Small intestine (tissue), 7 donors: ENCODE measurements at regions not wholly inside any gene's neighbourhood (a gene's known extent, or its start where the extent isn't known, plus 50 kb on each side); places are given as distances from the start of the nearest gene placed in this dataset.

ENCODE experiments used
- DNase-seq, 2 donors: peaks; one replicate each; pipeline versions ENCODE4 v3.0.0 to v3.0.0-alpha.2; 2013
- FAIRE-seq: peaks from 2 replicates; lab custom pipeline; 2012; peaks lifted over from hg19 to GRCh38; lab: Jason Lieb, UNC
- H3K27ac ChIP-seq, 3 donors: one replicate each; pipeline ENCODE4 v1.5.1; 2013; ENCODE audit warnings: low read length in 2 of 3, mild to moderate bottlenecking in 2 of 3, control low read depth in 1 of 3, inconsistent platforms in 1 of 3, low read depth in 1 of 3, moderate library complexity in 1 of 3
- H3K27me3 ChIP-seq, 3 donors: one replicate each; pipeline ENCODE4 v1.6.1; 2013; ENCODE audit warnings: low read length in 3 of 3, inconsistent platforms in 1 of 3; ENCODE audit not compliant: control insufficient read depth in 3 of 3, insufficient read depth in 3 of 3
- H3K36me3 ChIP-seq, 3 donors: one replicate each; pipeline ENCODE4 v1.6.1; 2013; ENCODE audit warnings: low read length in 3 of 3, inconsistent platforms in 1 of 3, low read depth in 1 of 3, mild to moderate bottlenecking in 1 of 3, moderate library complexity in 1 of 3; ENCODE audit not compliant: control insufficient read depth in 3 of 3, insufficient read depth in 2 of 3
- H3K4me1 ChIP-seq, 3 donors: one replicate each; pipeline ENCODE4 v1.6.1; 2013; ENCODE audit warnings: low read length in 2 of 3, inconsistent platforms in 1 of 3, low read depth in 1 of 3, mild to moderate bottlenecking in 1 of 3, moderate library complexity in 1 of 3; ENCODE audit not compliant: control insufficient read depth in 3 of 3, insufficient read depth in 2 of 3
- H3K4me3 ChIP-seq, 3 donors: one replicate each; pipeline ENCODE4 v1.5.1; 2013; ENCODE audit warnings: low read length in 3 of 3, control low read depth in 1 of 3, inconsistent platforms in 1 of 3, low read depth in 1 of 3, mild to moderate bottlenecking in 1 of 3, moderate library complexity in 1 of 3
- H3K9me3 ChIP-seq, 2 donors: one replicate each; pipeline ENCODE4 v1.6.1; 2013; ENCODE audit warnings: low read depth in 1 of 2, low read length in 1 of 2; ENCODE audit not compliant: control insufficient read depth in 2 of 2, insufficient read depth in 1 of 2
- WGBS, 3 donors: extraction: QIAGEN DNeasy Blood & Tissue Kit; methylation state at CpG; one replicate each; pipeline ENCODE4 v1.1.7; 2013; 5-methylcytosine and 5-hydroxymethylcytosine counted together
- donor health status: healthy with polysubstance abuse.
- donor health status: control.
- donor health status: control.
- donor health status: Bipolar disorder and iron deficiency.
- donor health status: healthy.

DNA sequence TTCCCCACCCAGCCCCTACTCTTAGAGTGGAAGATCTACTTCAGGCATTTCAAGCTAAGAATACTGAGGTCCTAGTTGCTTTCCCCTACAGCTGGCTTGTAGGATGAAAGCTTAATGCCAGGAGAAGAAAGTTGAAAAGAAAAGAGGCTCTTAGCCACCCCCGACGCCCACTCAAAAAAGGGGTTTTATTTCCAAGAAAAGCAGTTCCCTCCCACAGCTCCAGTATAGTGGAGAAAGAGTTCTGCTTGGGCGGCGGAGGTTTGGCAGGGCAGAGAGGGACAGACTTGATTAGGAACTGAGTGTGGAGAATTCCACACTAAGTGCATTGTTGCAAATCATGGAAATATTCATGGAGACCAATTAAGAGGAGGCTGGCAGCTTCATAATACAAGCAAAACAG lies 470.9 kb downstream of the ETS1 start:
- no peaks in the 10 kb centered on the region for H3K27me3 ChIP-seq
- H3K4me1 ChIP-seq: no peaks in the 10 kb centered on the region
- H3K27ac ChIP-seq: no peak overlapping the region
- WGBS, 3 donors: 65 to 88% (median 88%) methylated on average over 4 of the region's 4 CpGs
- DNase-seq (no peak), FAIRE-seq (no peak)
- no peak overlapping the region for H3K4me3 ChIP-seq
- H3K36me3 ChIP-seq: no peaks in the 10 kb centered on the region
- H3K9me3 ChIP-seq: no peaks in the 10 kb centered on the region

DNA sequence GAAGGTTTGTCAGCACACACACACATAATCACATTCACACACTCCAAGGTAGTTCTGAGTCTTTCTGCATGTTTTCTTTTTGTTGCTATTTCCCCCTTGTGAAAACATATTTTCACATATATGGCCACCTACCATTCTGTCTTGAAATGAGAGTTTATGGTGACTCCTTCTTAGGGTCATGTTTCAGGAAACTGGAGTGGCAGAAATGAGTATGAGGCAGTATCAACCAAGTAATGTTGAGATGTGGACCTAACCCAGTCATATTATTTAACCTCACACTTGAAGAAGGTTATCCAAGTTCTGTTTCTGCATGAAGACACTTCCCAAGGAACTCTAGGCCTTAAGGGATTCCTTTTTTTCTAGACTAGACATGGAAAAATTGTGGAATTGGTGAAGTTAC lies 481.4 kb downstream of the ETS1 start:
- H3K9me3 ChIP-seq: no peaks in the 10 kb centered on the region
- H3K4me3 ChIP-seq: no peak overlapping the region
- no peaks in the 10 kb centered on the region for H3K4me1 ChIP-seq
- no peak for FAIRE-seq
- H3K27me3 ChIP-seq: no peaks in the 10 kb centered on the region
- no peak overlapping the region for H3K27ac ChIP-seq
- no peak for DNase-seq
- no peaks in the 10 kb centered on the region for H3K36me3 ChIP-seq

DNA sequence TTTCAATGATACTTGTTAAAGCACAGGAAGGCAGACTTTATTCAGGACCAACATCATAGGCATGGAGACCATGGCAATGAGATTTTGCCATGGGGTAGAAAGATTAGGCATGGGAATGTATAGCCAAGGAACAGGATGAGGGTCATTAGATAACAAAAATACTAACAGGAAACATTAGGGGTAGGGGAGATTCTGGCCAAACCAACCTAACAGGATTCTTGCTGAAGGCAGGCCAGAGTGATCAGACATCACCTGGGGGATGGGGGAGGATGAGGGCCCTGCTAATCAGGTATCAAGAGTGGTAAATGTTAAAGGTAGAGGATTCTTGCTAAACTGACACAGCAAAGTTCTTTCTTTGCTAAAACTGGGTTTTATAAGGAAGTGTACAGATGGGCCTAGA lies 481.8 kb downstream of the ETS1 start:
- FAIRE-seq: no peak
- no peak overlapping the region for H3K27ac ChIP-seq
- no peak for DNase-seq
- no peaks in the 10 kb centered on the region for H3K27me3 ChIP-seq
- H3K9me3 ChIP-seq: no peaks in the 10 kb centered on the region
- no peaks in the 10 kb centered on the region for H3K36me3 ChIP-seq
- H3K4me3 ChIP-seq: no peak overlapping the region
- H3K4me1 ChIP-seq: no peaks in the 10 kb centered on the region

DNA sequence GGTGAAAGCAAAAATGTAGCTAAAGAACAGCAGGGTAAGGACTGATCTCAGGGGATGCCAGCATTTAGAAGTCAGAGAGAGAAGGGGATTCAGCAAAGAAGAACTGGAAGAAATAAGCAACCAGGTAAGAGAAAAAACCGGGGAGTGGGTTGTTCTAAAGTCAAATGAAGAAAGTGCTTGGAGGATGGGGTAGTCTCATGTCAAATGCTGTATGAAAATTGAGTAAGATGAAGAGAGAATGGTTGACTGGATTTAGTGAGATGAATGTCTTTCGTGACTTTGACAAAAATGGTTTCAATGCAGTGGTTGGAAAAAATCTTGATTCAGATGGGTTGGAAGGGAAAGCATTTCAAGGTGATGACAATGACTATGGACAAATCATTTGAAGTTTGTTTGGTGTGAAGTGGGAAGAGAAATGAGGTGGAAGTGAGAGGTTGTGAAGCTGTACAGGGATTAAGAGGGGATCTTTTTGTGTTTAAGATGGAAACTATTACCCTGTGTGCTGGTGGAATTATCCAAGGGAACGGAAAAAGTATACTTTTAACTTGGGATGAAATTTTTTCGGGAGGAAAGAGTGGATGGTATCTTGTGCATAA lies 484.0 kb downstream of the ETS1 start:
- Histone ChIP-seq H3K27me3 (no peaks in the 10 kb centered on the region), H3K4me1 (no peaks in the 10 kb centered on the region), H3K27ac (no peak overlapping the region), H3K9me3 (no peaks in the 10 kb centered on the region), H3K36me3 (no peaks in the 10 kb centered on the region), H3K4me3 (no peak overlapping the region)
- 71 to 84% (median 72%) methylated on average over 4 of the region's 4 CpGs for WGBS, 3 donors
- DNase-seq: no peak
- no peak for FAIRE-seq

DNA sequence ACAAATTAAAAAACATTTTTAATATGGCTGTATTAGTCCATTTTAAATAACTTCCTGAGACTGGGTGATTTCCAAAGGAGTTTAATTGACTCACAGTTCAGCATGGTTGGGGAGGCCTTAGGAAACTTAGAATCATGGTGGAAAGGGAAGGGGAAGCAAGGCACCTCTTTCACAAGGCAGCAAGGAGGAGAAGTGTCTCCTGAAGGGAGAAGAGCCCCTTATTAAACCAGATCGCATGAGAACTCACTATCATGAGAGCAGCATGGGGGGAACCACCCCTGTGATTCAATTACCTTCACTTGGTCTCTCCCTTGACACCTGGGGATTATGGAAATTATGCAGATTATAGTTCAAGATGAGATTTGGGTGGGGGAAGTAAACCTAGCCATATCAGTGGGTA lies 488.6 kb downstream of the ETS1 start:
- H3K9me3 ChIP-seq: no peaks in the 10 kb centered on the region
- FAIRE-seq: no peak
- WGBS, 3 donors: 22 to 63% (median 62%) methylated on average over 1 of the region's 1 CpG
- no peaks in the 10 kb centered on the region for H3K4me1 ChIP-seq
- no peaks in the 10 kb centered on the region for H3K36me3 ChIP-seq
- H3K27me3 ChIP-seq: no peaks in the 10 kb centered on the region
- no peak for DNase-seq
- no peak overlapping the region for H3K4me3 ChIP-seq
- no peak overlapping the region for H3K27ac ChIP-seq

DNA sequence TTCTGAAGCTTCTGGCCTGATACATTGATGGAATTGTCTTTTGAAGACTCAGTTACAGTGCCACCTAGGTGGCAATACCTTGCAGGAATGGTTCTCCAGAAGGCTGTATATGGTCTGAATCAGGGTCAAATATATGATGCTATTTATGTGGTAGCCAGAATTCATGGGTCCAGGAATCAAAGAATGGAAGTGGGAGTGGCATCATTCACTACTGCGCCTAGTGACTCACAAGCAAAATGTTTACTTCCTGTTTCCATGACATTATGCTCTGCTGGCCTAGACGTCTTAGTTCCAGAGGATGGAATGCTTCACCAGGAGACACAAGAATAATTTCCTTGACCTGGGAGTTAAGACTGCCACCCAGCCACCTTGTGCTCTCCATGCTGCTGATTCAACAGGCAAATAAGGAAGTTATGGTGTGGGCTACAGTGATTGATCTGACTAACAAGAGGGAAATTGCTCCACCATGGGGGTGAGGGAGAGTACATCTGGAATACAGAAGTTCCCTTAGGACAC lies 491.8 kb downstream of the ETS1 start:
- DNase-seq: no peak
- H3K27me3 ChIP-seq: no peaks in the 10 kb centered on the region
- no peak overlapping the region for H3K27ac ChIP-seq
- no peaks in the 10 kb centered on the region for H3K9me3 ChIP-seq
- H3K4me1 ChIP-seq: no peaks in the 10 kb centered on the region
- no peak overlapping the region for H3K4me3 ChIP-seq
- no peaks in the 10 kb centered on the region for H3K36me3 ChIP-seq
- no peak for FAIRE-seq
- 48 to 53% (median 51%) methylated on average over 2 of the region's 2 CpGs for WGBS, 3 donors

DNA sequence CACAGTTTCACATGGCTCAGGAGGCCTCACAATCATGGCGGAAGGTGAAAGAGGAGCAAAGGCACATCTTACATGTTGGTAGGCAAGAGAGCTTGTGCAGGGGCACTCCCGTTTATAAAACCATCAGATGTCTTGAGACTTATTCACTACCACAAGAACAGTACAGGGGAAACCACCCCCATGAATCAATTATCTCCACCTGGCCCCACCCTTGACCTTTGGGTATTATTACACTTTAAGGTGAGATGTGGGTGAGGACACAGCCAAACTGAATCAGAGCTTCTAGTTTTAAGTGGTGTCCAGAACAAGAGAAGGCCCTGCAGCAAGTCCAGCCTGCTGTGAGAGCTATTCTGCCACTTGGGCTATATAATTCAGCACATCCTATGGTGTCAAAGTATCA lies 493.7 kb downstream of the ETS1 start:
- no peak for FAIRE-seq
- Histone ChIP-seq H3K27me3 (no peaks in the 10 kb centered on the region), H3K4me1 (no peaks in the 10 kb centered on the region), H3K9me3 (peaks cover 1 to 4% of the 10 kb centered on the region in 2 donors), H3K4me3 (no peak overlapping the region), H3K36me3 (no peaks in the 10 kb centered on the region), H3K27ac (no peak overlapping the region)
- 80 to 85% (median 84%) methylated on average over 2 of the region's 2 CpGs for WGBS, 3 donors
- DNase-seq: no peak

DNA sequence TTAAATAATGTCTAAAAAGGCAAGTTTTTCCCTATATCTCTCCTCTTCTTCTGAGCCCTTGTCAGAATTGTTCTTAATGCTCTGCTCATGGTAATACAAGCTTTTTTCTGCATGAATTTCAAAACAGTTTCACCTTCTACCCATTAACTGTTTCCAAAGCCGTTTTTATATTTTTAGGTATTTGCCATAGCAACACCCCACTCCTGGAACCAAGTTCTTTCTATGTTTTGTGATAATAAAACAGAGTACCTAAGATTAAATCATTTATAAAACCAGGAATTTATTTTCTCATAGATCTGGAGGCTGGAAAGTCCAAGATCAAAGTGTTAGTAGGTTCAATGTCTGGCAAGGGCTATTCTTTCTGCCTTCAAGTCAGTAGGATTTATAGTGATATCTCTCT lies 497.4 kb downstream of the ETS1 start:
- Histone ChIP-seq H3K36me3 (no peaks in the 10 kb centered on the region), H3K4me3 (no peak overlapping the region), H3K27me3 (no peaks in the 10 kb centered on the region), H3K4me1 (no peaks in the 10 kb centered on the region), H3K9me3 (peaks cover 1 to 4% of the 10 kb centered on the region in 2 donors), H3K27ac (no peak overlapping the region)
- WGBS, 3 donors: 62 to 94% (median 79%) methylated on average over 1 of the region's 1 CpG
- DNase-seq (no peak), FAIRE-seq (no peak)

DNA sequence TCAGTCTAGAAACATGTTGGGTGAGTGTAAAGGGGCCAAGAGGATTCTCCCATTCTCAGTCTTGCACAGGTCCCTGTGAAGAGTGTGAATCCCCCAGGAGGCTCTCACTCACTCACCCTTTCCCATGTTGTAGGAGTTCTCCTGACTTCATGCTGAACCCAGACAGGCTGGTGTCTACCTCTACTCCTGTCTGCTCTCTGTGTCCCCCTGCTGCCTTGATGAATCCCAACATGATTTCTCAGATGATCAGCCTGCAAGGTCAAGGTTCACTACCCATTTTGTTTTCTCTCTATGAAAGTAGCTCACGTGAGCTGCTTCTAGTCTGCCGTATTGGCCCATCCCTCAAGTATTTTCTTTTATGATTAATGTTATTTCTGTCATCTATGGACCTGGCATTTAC lies 500.6 kb downstream of the ETS1 start:
- FAIRE-seq (no peak), DNase-seq (no peak)
- no peak overlapping the region for H3K27ac ChIP-seq
- H3K9me3 ChIP-seq: peaks cover 1 to 4% of the 10 kb centered on the region in 2 donors
- H3K27me3 ChIP-seq: no peaks in the 10 kb centered on the region
- 69 to 87% (median 70%) methylated on average over 2 of the region's 2 CpGs for WGBS, 3 donors
- no peak overlapping the region for H3K4me3 ChIP-seq
- H3K36me3 ChIP-seq: no peaks in the 10 kb centered on the region
- no peaks in the 10 kb centered on the region for H3K4me1 ChIP-seq
